ENCODE measurements at regions not wholly inside any gene's neighbourhood (a gene's known extent, or its start where the extent isn't known, plus 50 kb on each side); places are given as distances from the start of the nearest gene placed in this dataset.

- DNase-seq = no peak
These were observed 67.3 kb upstream of the TEX51 start for GRCh38 chr2:126831234-126832005.

- no peak for DNase-seq
These were observed 66.7 kb upstream of the TEX51 start for GRCh38 chr2:126832014-126832413.

GRCh38 chr2:126832757-126833156 is 65.9 kb upstream of the TEX51 start:
- DNase-seq = no peak

- DNase-seq = no peak
These were observed 64.6 kb upstream of the TEX51 start for GRCh38 chr2:126834006-126834659.

GRCh38 chr2:126835261-126835660 is 63.4 kb upstream of the TEX51 start:
- DNase-seq = no peak

- DNase-seq = no peak
These were observed 62.9 kb upstream of the TEX51 start for GRCh38 chr2:126835831-126836230.

- DNase-seq = no peak
These were observed 61.7 kb upstream of the TEX51 start for GRCh38 chr2:126836761-126837679.

GRCh38 chr2:126837966-126838715 is 60.5 kb upstream of the TEX51 start:
- DNase-seq = no peak

- no peak for DNase-seq
These were observed 60.0 kb upstream of the TEX51 start for GRCh38 chr2:126838716-126838985.

GRCh38 chr2:126839796-126840195 is 58.9 kb upstream of the TEX51 start:
- no peak for DNase-seq

GRCh38 chr2:126843081-126843480 is 55.6 kb upstream of the TEX51 start:
- no peak for DNase-seq

GRCh38 chr2:126846241-126846640 is 52.4 kb upstream of the TEX51 start:
- no peak for DNase-seq
